ENCODE measurements at regions not wholly inside any gene's neighbourhood (a gene's known extent, or its start where the extent isn't known, plus 50 kb on each side); places are given as distances from the start of the nearest gene placed in this dataset.

DNA sequence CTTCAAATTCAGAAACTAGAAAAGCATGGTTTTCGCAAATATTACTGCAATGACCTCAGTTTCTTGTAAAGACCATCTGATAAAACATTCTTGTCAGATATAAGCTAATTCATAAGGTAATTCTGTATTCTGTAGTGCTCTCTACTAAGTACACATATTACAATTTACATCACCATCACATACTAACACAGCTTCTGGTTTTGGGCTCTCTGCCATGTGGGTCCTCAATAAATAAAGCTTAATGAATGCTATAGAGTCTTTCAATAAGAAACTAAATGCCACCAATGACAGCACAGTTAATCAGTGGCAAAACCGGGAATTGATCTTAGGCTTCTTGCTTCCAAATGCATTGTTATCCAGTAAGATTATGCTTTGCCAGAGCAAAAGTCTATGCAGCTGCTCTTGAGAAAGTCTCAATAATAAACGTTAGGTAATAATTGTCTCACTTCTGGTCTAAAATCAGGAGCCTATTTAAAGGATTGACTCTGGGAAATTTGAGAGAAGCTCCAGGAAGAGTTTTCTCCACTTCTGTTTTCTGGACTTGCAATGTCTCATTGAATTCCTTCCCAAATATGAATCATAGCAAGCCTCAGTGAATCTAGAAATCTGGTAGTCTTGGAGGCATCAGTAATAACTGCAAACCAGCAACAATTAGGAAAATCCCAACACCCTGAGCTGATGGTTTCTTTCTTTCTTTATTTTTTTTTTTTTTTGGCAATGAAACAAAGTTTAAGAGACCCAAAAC lies 67.9 kb upstream of the RAPGEF4 start:
- TF ChIP-seq, protein P1, sequence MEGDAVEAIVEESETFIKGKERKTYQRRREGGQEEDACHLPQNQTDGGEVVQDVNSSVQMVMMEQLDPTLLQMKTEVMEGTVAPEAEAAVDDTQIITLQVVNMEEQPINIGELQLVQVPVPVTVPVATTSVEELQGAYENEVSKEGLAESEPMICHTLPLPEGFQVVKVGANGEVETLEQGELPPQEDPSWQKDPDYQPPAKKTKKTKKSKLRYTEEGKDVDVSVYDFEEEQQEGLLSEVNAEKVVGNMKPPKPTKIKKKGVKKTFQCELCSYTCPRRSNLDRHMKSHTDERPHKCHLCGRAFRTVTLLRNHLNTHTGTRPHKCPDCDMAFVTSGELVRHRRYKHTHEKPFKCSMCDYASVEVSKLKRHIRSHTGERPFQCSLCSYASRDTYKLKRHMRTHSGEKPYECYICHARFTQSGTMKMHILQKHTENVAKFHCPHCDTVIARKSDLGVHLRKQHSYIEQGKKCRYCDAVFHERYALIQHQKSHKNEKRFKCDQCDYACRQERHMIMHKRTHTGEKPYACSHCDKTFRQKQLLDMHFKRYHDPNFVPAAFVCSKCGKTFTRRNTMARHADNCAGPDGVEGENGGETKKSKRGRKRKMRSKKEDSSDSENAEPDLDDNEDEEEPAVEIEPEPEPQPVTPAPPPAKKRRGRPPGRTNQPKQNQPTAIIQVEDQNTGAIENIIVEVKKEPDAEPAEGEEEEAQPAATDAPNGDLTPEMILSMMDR (conservative IDR thresholded peaks at IDR 0.05 in 1 of 2, IDR thresholded peaks at IDR 0.05 in 1 of 2; ENCODE audit: low read depth in 1 of 2, low read length in 2 of 2) = no peak
- TF ChIP-seq EZH2 (IDR thresholded peaks at IDR 0.05; ENCODE audit: low read length, missing control alignments) = no peak
